ENCODE measurements at regions not wholly inside any gene's neighbourhood (a gene's known extent, or its start where the extent isn't known, plus 50 kb on each side); places are given as distances from the start of the nearest gene placed in this dataset.

GRCh38 chr21:33984021-33984481, 68.4 kb upstream of the ATP5PO start:
- no peak for TF ChIP-seq CBX8 (IDR thresholded peaks at IDR 0.05)
- TF ChIP-seq CTCF (IDR thresholded peaks at IDR 0.05), result no peak
- no peak for TF ChIP-seq SMC3 (IDR thresholded peaks at IDR 0.05)
- TF ChIP-seq, protein P1, sequence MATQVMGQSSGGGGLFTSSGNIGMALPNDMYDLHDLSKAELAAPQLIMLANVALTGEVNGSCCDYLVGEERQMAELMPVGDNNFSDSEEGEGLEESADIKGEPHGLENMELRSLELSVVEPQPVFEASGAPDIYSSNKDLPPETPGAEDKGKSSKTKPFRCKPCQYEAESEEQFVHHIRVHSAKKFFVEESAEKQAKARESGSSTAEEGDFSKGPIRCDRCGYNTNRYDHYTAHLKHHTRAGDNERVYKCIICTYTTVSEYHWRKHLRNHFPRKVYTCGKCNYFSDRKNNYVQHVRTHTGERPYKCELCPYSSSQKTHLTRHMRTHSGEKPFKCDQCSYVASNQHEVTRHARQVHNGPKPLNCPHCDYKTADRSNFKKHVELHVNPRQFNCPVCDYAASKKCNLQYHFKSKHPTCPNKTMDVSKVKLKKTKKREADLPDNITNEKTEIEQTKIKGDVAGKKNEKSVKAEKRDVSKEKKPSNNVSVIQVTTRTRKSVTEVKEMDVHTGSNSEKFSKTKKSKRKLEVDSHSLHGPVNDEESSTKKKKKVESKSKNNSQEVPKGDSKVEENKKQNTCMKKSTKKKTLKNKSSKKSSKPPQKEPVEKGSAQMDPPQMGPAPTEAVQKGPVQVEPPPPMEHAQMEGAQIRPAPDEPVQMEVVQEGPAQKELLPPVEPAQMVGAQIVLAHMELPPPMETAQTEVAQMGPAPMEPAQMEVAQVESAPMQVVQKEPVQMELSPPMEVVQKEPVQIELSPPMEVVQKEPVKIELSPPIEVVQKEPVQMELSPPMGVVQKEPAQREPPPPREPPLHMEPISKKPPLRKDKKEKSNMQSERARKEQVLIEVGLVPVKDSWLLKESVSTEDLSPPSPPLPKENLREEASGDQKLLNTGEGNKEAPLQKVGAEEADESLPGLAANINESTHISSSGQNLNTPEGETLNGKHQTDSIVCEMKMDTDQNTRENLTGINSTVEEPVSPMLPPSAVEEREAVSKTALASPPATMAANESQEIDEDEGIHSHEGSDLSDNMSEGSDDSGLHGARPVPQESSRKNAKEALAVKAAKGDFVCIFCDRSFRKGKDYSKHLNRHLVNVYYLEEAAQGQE (IDR thresholded peaks at IDR 0.05), result no peak
- no peak for TF ChIP-seq RAD21 (conservative IDR thresholded peaks at IDR 0.05 in 1 of 2, IDR thresholded peaks at IDR 0.05 in 1 of 2)
- no peak for TF ChIP-seq SREBF2 (IDR thresholded peaks at IDR 0.05)
- TF ChIP-seq, protein P2, sequence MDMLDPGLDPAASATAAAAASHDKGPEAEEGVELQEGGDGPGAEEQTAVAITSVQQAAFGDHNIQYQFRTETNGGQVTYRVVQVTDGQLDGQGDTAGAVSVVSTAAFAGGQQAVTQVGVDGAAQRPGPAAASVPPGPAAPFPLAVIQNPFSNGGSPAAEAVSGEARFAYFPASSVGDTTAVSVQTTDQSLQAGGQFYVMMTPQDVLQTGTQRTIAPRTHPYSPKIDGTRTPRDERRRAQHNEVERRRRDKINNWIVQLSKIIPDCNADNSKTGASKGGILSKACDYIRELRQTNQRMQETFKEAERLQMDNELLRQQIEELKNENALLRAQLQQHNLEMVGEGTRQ (IDR thresholded peaks at IDR 0.05), result no peak
- no peak for TF ChIP-seq HOXA7 (CRISPR knock-in tag; IDR thresholded peaks at IDR 0.05)
- no peak for TF ChIP-seq PHF8 (IDR thresholded peaks at IDR 0.05; ENCODE audit: borderline replicate concordance, low read depth)
- TF ChIP-seq RFX5 (IDR thresholded peaks at IDR 0.05), result no peak
- TF ChIP-seq EP300 (IDR thresholded peaks at IDR 0.05), result no peak
- TF ChIP-seq POLR2A (IDR thresholded peaks at IDR 0.05; ENCODE audit: low read length), result no peak
- no peak for TF ChIP-seq JUN (IDR thresholded peaks at IDR 0.05)
- no peak for TF ChIP-seq CHD2 (IDR thresholded peaks at IDR 0.05; ENCODE audit: low read length, partially characterized antibody)
